Liver (tissue), 8 donors: ENCODE measurements at regions not wholly inside any gene's neighbourhood (a gene's known extent, or its start where the extent isn't known, plus 50 kb on each side); places are given as distances from the start of the nearest gene placed in this dataset.

Experiments used
- DNase-seq: peaks from one replicate; pipeline ENCODE4 v3.0.0-alpha.2; 2017; ENCODE audit warnings: low spot score
- H3K27ac ChIP-seq, 2 donors: one replicate each; pipeline ENCODE4 v1.7.0; 2013; ENCODE audit warnings: inconsistent platforms in 2 of 2, low read length in 2 of 2, control low read depth in 1 of 2, low read depth in 1 of 2, mild to moderate bottlenecking in 1 of 2
- H3K27me3 ChIP-seq, 4 donors: one replicate each; pipeline versions ENCODE4 v1.6.1 to v1.7.0; 2013; ENCODE audit warnings: low read length in 3 of 4, inconsistent platforms in 1 of 4, mild to moderate bottlenecking in 1 of 4, moderate library complexity in 1 of 4; ENCODE audit not compliant: control insufficient read depth in 4 of 4, insufficient read depth in 4 of 4
- H3K36me3 ChIP-seq, 4 donors: one replicate each; pipeline versions ENCODE4 v1.6.1 to v1.7.0; 2013; ENCODE audit warnings: low read length in 3 of 4, mild to moderate bottlenecking in 3 of 4, low read depth in 1 of 4, moderate library complexity in 1 of 4; ENCODE audit not compliant: control insufficient read depth in 4 of 4, insufficient read depth in 3 of 4
- H3K4me1 ChIP-seq, 4 donors: one replicate each; pipeline versions ENCODE4 v1.6.1 to v1.7.0; 2013; ENCODE audit warnings: low read length in 3 of 4, mild to moderate bottlenecking in 3 of 4, moderate library complexity in 1 of 4; ENCODE audit not compliant: control insufficient read depth in 4 of 4, insufficient read depth in 4 of 4
- H3K4me3 ChIP-seq, 3 donors: one replicate each; pipeline versions ENCODE4 v1.6.1 to v1.7.0; 2013; ENCODE audit warnings: low read length in 3 of 3, control low read depth in 1 of 3, low read depth in 1 of 3, mild to moderate bottlenecking in 1 of 3
- H3K9ac ChIP-seq, 2 donors: one replicate each; pipeline ENCODE4 v1.7.0; 2013; ENCODE audit warnings: low read length in 2 of 2, mild to moderate bottlenecking in 2 of 2, moderate library complexity in 2 of 2, control low read depth in 1 of 2, low read depth in 1 of 2
- H3K9me3 ChIP-seq, 4 donors: one replicate each; pipeline versions ENCODE4 v1.6.1 to v1.7.0; 2013; ENCODE audit warnings: low read length in 3 of 4; ENCODE audit not compliant: control insufficient read depth in 4 of 4
- CTCF ChIP-seq: fragments of 150-350 bp; IDR thresholded peaks from 2 replicates; pipeline ENCODE4 v1.5.1; 2017; ENCODE audit warnings: improper control_type of control experiment, low read depth, low read length; ENCODE audit not compliant: missing input control
- EGR1 ChIP-seq, 2 donors: IDR thresholded peaks; 2 replicates each; pipeline ENCODE4 v1.6.1; 2016 to 2018; ENCODE audit warnings: antibody characterized with exemption in 2 of 2, low read depth in 2 of 2
- FOXA1 ChIP-seq: IDR thresholded peaks from 2 replicates; pipeline ENCODE4 v1.6.1; 2016; ENCODE audit warnings: antibody characterized with exemption
- FOXA2 ChIP-seq: IDR thresholded peaks from 2 replicates; pipeline ENCODE4 v1.6.1; 2016; ENCODE audit warnings: antibody characterized with exemption
- GABPA ChIP-seq, 2 donors: IDR thresholded peaks in 1 of 2; conservative IDR thresholded peaks in 1 of 2; 2 replicates each; pipeline ENCODE4 v1.6.1; 2016; ENCODE audit warnings: antibody characterized with exemption in 2 of 2, mild to moderate bottlenecking in 1 of 2, moderate library complexity in 1 of 2
- HNF4A ChIP-seq, 2 donors: conservative IDR thresholded peaks; 2 replicates each; pipeline ENCODE4 v1.6.1; 2016; ENCODE audit warnings: antibody characterized with exemption in 2 of 2, mild to moderate bottlenecking in 2 of 2
- HNF4G ChIP-seq: IDR thresholded peaks from 2 replicates; pipeline ENCODE4 v1.6.1; 2016; ENCODE audit warnings: antibody characterized with exemption
- JUND ChIP-seq, 2 donors: IDR thresholded peaks; 2 replicates each; pipeline ENCODE4 v1.6.1; 2016; ENCODE audit warnings: antibody characterized with exemption in 2 of 2
- MAX ChIP-seq: IDR thresholded peaks from 2 replicates; pipeline ENCODE4 v1.6.1; 2016; ENCODE audit warnings: antibody characterized with exemption
- NR2F2 ChIP-seq: IDR thresholded peaks from 2 replicates; pipeline ENCODE4 v1.6.1; 2016; ENCODE audit warnings: antibody characterized with exemption
- RAD21 ChIP-seq, 2 donors: IDR thresholded peaks; 2 replicates each; pipeline ENCODE4 v1.6.1; 2016; ENCODE audit warnings: antibody characterized with exemption in 2 of 2, mild to moderate bottlenecking in 2 of 2
- REST ChIP-seq: IDR thresholded peaks from 2 replicates; pipeline ENCODE4 v1.6.1; 2016; ENCODE audit warnings: antibody characterized with exemption, mild to moderate bottlenecking
- RXRA ChIP-seq, 2 donors: IDR thresholded peaks; 2 replicates each; pipeline ENCODE4 v1.6.1; 2017 to 2018; ENCODE audit warnings: antibody characterized with exemption in 2 of 2, mild to moderate bottlenecking in 1 of 2
- SP1 ChIP-seq: IDR thresholded peaks from 2 replicates; pipeline ENCODE4 v1.6.1; 2018; ENCODE audit warnings: antibody characterized with exemption, mild to moderate bottlenecking
- TAF1 ChIP-seq: conservative IDR thresholded peaks from 2 replicates; pipeline ENCODE4 v1.6.1; 2016; ENCODE audit warnings: antibody characterized with exemption, mild to moderate bottlenecking
- YY1 ChIP-seq: IDR thresholded peaks from 2 replicates; pipeline ENCODE4 v1.6.1; 2016; ENCODE audit warnings: antibody characterized with exemption, mild to moderate bottlenecking
- WGBS: extraction: QIAGEN DNeasy Blood & Tissue Kit; methylation state at CpG from one replicate; pipeline ENCODE4 v1.1.7; 2013; 5-methylcytosine and 5-hydroxymethylcytosine counted together
- TF ChIP-seq, protein P1 (sequence below): IDR thresholded peaks from 2 replicates; pipeline ENCODE4 v1.6.1; 2016; ENCODE audit warnings: antibody characterized with exemption
- TF ChIP-seq, protein P2 (sequence below): IDR thresholded peaks from 2 replicates; pipeline ENCODE4 v1.6.1; 2016; ENCODE audit warnings: antibody characterized with exemption
- donor health status: healthy.
- donor health status: healthy.
- donor health status: healthy.
- donor health status: healthy.
- donor health status: healthy.

- H3K27ac ChIP-seq: no peak overlapping the region
- no peak for DNase-seq
- H3K4me1 ChIP-seq: no peaks in the 10 kb centered on the region
- no peaks in the 10 kb centered on the region for H3K36me3 ChIP-seq
- H3K9me3 ChIP-seq: no peaks in the 10 kb centered on the region
- no peak overlapping the region for H3K4me3 ChIP-seq
- TF ChIP-seq, protein P1, sequence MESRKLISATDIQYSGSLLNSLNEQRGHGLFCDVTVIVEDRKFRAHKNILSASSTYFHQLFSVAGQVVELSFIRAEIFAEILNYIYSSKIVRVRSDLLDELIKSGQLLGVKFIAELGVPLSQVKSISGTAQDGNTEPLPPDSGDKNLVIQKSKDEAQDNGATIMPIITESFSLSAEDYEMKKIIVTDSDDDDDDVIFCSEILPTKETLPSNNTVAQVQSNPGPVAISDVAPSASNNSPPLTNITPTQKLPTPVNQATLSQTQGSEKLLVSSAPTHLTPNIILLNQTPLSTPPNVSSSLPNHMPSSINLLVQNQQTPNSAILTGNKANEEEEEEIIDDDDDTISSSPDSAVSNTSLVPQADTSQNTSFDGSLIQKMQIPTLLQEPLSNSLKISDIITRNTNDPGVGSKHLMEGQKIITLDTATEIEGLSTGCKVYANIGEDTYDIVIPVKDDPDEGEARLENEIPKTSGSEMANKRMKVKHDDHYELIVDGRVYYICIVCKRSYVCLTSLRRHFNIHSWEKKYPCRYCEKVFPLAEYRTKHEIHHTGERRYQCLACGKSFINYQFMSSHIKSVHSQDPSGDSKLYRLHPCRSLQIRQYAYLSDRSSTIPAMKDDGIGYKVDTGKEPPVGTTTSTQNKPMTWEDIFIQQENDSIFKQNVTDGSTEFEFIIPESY: no peak
- TF ChIP-seq CTCF (no peak), FOXA2 (no peak), SP1 (no peak), YY1 (no peak), JUND (IDR thresholded peaks at IDR 0.05) (no peak), EGR1 (IDR thresholded peaks at IDR 0.05; ENCODE audit: low read depth in 2 of 2) (no peak), REST (no peak), RXRA (IDR thresholded peaks at IDR 0.05) (no peak), NR2F2 (no peak), RAD21 (IDR thresholded peaks at IDR 0.05) (no peak), GABPA (IDR thresholded peaks at IDR 0.05 in 1 of 2, conservative IDR thresholded peaks at IDR 0.05 in 1 of 2) (no peak), HNF4A (conservative IDR thresholded peaks at IDR 0.05) (no peak), HNF4G (no peak), FOXA1 (no peak), TAF1 (no peak), MAX (no peak)
- TF ChIP-seq, protein P2, sequence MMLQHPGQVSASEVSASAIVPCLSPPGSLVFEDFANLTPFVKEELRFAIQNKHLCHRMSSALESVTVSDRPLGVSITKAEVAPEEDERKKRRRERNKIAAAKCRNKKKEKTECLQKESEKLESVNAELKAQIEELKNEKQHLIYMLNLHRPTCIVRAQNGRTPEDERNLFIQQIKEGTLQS: no peak
- no peaks in the 10 kb centered on the region for H3K27me3 ChIP-seq
- no peak overlapping the region for H3K9ac ChIP-seq
- 77% methylated on average over 2 of the region's 2 CpGs for WGBS
These were observed 372.3 kb downstream of the USP25 start for GRCh38 chr21:16102113-16102512.
